Body of pancreas (tissue), 4 donors: ENCODE measurements at regions not wholly inside any gene's neighbourhood (a gene's known extent, or its start where the extent isn't known, plus 50 kb on each side); places are given as distances from the start of the nearest gene placed in this dataset.
A peak's percentile ranks its signal among the peaks of the same experiment; 100 is the strongest.

ENCODE experiments used
- POLR2A ChIP-seq, 3 donors: fragments of 450-650 bp; IDR thresholded peaks; one replicate each; pipeline ENCODE4 v1.6.1; 2016; ENCODE audit warnings: antibody characterized with exemption in 3 of 3, mild to moderate bottlenecking in 2 of 3
- TF ChIP-seq, protein P1 (sequence below), 7 experiments: fragments of 450-650 bp in 4 of 7; fragments of 200-600 bp in 3 of 7; sonication (generic) in 3 of 7; IDR thresholded peaks; one replicate each; pipeline ENCODE4 v1.5.1; 2016 to 2019; ENCODE audit warnings: antibody characterized with exemption in 7 of 7

DNA sequence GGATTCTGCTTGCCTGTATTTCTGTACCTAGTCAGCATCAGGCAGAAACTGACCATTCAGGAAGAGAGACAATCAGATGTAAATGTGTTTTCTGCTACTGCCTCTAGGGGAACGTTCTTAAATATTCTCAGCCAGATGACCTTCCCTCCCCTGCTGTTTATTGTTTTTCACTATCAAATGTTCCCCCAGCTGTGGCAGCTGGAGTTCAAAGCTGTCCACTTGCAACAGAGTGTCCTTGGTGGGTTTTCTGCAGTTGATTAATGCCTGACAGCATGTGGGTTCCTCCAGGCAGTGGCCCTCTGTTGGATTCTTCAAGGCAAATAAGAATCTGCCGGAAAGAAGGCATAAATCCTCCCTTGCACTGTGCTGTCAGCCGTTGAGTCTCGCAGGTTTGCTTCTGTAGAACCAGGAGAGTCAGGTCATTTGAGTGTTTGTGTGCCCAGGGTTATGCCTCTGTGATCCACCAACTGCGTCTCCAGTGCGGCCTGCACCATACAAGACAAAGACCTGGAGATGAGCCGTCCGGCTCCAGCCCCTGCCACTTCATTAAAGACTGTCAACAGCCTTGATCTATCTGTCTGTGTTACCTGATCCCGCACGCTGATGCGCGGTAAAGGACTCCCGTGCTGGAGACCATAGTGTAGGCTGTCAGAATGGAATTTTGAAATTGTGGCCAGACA lies 203.4 kb downstream of the GADD45G start:
- no peak for TF ChIP-seq POLR2A (IDR thresholded peaks at IDR 0.05)
- TF ChIP-seq, protein P1, sequence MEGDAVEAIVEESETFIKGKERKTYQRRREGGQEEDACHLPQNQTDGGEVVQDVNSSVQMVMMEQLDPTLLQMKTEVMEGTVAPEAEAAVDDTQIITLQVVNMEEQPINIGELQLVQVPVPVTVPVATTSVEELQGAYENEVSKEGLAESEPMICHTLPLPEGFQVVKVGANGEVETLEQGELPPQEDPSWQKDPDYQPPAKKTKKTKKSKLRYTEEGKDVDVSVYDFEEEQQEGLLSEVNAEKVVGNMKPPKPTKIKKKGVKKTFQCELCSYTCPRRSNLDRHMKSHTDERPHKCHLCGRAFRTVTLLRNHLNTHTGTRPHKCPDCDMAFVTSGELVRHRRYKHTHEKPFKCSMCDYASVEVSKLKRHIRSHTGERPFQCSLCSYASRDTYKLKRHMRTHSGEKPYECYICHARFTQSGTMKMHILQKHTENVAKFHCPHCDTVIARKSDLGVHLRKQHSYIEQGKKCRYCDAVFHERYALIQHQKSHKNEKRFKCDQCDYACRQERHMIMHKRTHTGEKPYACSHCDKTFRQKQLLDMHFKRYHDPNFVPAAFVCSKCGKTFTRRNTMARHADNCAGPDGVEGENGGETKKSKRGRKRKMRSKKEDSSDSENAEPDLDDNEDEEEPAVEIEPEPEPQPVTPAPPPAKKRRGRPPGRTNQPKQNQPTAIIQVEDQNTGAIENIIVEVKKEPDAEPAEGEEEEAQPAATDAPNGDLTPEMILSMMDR (IDR thresholded peaks at IDR 0.05), result peak in 3 of 7 experiments; percentile 21 to 41 (median 27)
